Adrenal gland (tissue), 9 donors: ENCODE measurements at regions not wholly inside any gene's neighbourhood (a gene's known extent, or its start where the extent isn't known, plus 50 kb on each side); places are given as distances from the start of the nearest gene placed in this dataset.

ENCODE experiments used
- DNase-seq, 7 donors: peaks; one replicate each; pipeline ENCODE4 v3.0.0-alpha.2; 2019 to 2020
- H3K27ac ChIP-seq, 5 donors: fragments of 200-600 bp; sonication (generic) in 4 of 5; 1 replicate in 3 of 5; 2 replicates in 2 of 5; pipeline versions ENCODE4 v1.5.1 to v1.8.0; 2016 to 2020; ENCODE audit warnings: mild to moderate bottlenecking in 1 of 5
- H3K27me3 ChIP-seq: fragments of 200-600 bp; 2 replicates; pipeline ENCODE4 v1.8.0; 2021
- H3K36me3 ChIP-seq, 2 donors: fragments of 200-600 bp; replicated peaks in 1 of 2; 1 replicate in 1 of 2; 2 replicates in 1 of 2; pipeline versions ENCODE4 v1.5.1 to v1.8.0; 2018 to 2022
- H3K4me1 ChIP-seq, 2 donors: fragments of 200-600 bp; replicated peaks in 1 of 2; 1 replicate in 1 of 2; 2 replicates in 1 of 2; pipeline versions ENCODE4 v1.5.1 to v1.8.0; 2018 to 2021
- H3K4me3 ChIP-seq, 4 donors: fragments of 200-600 bp; sonication (generic) in 3 of 4; one replicate each; pipeline ENCODE4 v1.5.1; 2016 to 2018
- H3K9me3 ChIP-seq, 3 donors: fragments of 200-600 bp; sonication (generic) in 1 of 3; replicated peaks in 1 of 3; 1 replicate in 2 of 3; 2 replicates in 1 of 3; pipeline versions ENCODE4 v1.5.1 to v1.8.0; 2016 to 2021
- POLR2A ChIP-seq, 2 donors: fragments of 450-650 bp; IDR thresholded peaks; one replicate each; pipeline ENCODE4 v1.6.1; 2017; ENCODE audit warnings: antibody characterized with exemption in 2 of 2, mild to moderate bottlenecking in 2 of 2, moderate library complexity in 1 of 2
- WGBS, 4 donors: extraction: QIAGEN DNeasy Blood & Tissue Kit in 2 of 4; methylation state at CpG; one replicate each; pipeline versions ENCODE4 v1.1.5 to v1.1.7; 2013 to 2017; 5-methylcytosine and 5-hydroxymethylcytosine counted together
- intact Hi-C, 2 donors: fragments of 100-400 bp; cut with DNase I; formaldehyde crosslinking; loops; one replicate each; pipeline versions ENCODE4 v1.14.1 to v1.15.0; 2022 to 2023
- TF ChIP-seq, protein P1 (sequence below), 6 experiments: fragments of 450-650 bp in 4 of 6; fragments of 200-600 bp in 2 of 6; sonication (generic) in 1 of 6; IDR thresholded peaks; 1 replicate in 5 of 6; 2 replicates in 1 of 6; pipeline versions ENCODE4 v1.5.1 to v1.8.0; 2016 to 2021; ENCODE audit warnings: antibody characterized with exemption in 6 of 6, mild to moderate bottlenecking in 2 of 6, moderate library complexity in 1 of 6
- donor health status: healthy with polysubstance abuse.
- donor health status: Bipolar disorder and iron deficiency.
- donor health status: DM: yes; HTN: yes; CAD: no.
- donor health status: DM: no; HTN: no; CAD: no.
- donor health status: DM: no; HTN: no; CAD: no.

DNA sequence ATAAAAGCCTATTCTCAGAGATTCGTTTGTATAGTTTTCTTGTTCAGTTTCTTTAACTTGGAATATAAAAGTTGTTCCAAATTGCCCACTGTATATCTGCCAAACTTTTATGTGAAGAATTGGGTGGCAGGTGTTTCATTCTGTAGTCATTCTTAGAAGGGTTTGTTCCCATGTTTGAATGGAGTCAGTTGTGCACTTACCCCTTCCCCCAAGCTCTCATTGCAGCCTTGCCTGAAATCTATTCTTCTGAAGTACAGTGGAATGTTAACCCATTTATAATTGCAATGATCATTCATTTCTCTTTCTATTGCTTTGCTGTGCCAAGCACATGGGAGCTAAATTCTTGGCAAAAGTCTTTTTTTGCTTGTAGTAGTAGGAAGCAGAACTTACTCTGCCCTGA, 375.3 kb upstream of the C1orf87 start:
- WGBS, 4 donors, result 42 to 67% (median 54%) methylated on average over 1 of the region's 1 CpG
- intact Hi-C loops, result no loop called here

GRCh38 chr1:60444680-60445079, 371.1 kb upstream of the C1orf87 start:
- Histone ChIP-seq H3K4me1 (no peaks in the 10 kb centered on the region), H3K36me3 (no peaks in the 10 kb centered on the region), H3K9me3 (no peaks in the 10 kb centered on the region), H3K27ac (no peak overlapping the region), H3K27me3 (no peaks in the 10 kb centered on the region), H3K4me3 (no peak overlapping the region)
- TF ChIP-seq, protein P1, sequence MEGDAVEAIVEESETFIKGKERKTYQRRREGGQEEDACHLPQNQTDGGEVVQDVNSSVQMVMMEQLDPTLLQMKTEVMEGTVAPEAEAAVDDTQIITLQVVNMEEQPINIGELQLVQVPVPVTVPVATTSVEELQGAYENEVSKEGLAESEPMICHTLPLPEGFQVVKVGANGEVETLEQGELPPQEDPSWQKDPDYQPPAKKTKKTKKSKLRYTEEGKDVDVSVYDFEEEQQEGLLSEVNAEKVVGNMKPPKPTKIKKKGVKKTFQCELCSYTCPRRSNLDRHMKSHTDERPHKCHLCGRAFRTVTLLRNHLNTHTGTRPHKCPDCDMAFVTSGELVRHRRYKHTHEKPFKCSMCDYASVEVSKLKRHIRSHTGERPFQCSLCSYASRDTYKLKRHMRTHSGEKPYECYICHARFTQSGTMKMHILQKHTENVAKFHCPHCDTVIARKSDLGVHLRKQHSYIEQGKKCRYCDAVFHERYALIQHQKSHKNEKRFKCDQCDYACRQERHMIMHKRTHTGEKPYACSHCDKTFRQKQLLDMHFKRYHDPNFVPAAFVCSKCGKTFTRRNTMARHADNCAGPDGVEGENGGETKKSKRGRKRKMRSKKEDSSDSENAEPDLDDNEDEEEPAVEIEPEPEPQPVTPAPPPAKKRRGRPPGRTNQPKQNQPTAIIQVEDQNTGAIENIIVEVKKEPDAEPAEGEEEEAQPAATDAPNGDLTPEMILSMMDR (IDR thresholded peaks at IDR 0.05), result no peak
- no peak for TF ChIP-seq POLR2A (IDR thresholded peaks at IDR 0.05)
- 61 to 79% (median 64%) methylated on average over 1 of the region's 1 CpG for WGBS, 4 donors
- DNase-seq, result no peak
- intact Hi-C loops, result no loop called here

More for the DNA sequence above, 375.3 kb upstream of the C1orf87 start:
- Histone ChIP-seq H3K4me3 (no peak overlapping the region), H3K27me3 (no peaks in the 10 kb centered on the region), H3K9me3 (no peaks in the 10 kb centered on the region), H3K36me3 (no peaks in the 10 kb centered on the region), H3K27ac (no peak overlapping the region), H3K4me1 (no peaks in the 10 kb centered on the region)
- TF ChIP-seq, protein P1 (IDR thresholded peaks at IDR 0.05), result no peak
- no peak for TF ChIP-seq POLR2A (IDR thresholded peaks at IDR 0.05)
- no peak for DNase-seq

DNA sequence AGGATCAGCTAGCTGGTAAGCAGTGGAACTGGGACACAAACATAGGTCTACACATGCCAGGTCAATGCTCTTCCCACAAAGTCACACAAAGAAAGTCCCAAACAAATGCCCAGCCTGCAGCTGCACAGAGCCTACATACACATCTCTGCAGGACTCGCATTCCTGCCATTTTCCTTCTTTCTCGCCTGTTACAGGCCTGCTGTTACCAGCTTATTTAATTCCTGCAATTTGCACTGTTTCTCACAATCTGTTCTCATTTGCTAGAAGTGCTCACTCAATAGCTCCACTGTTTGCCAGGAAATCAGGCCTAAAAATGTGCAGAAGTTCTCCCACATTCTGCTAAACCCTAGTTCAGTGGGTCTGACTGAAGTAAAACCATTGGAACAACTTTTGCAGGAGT, 362.6 kb upstream of the C1orf87 start:
- no peak for TF ChIP-seq POLR2A (IDR thresholded peaks at IDR 0.05)
- TF ChIP-seq, protein P1 (IDR thresholded peaks at IDR 0.05), result no peak
- no peaks in the 10 kb centered on the region for H3K4me1 ChIP-seq
- H3K27me3 ChIP-seq, result no peaks in the 10 kb centered on the region
- no peaks in the 10 kb centered on the region for H3K36me3 ChIP-seq
- no peak overlapping the region for H3K4me3 ChIP-seq
- H3K9me3 ChIP-seq, result no peaks in the 10 kb centered on the region
- no peak overlapping the region for H3K27ac ChIP-seq
- no peak for DNase-seq
- WGBS, 4 donors, result 74 to 88% (median 83%) methylated on average over 2 of the region's 2 CpGs
- intact Hi-C loops, result no loop called here

DNA sequence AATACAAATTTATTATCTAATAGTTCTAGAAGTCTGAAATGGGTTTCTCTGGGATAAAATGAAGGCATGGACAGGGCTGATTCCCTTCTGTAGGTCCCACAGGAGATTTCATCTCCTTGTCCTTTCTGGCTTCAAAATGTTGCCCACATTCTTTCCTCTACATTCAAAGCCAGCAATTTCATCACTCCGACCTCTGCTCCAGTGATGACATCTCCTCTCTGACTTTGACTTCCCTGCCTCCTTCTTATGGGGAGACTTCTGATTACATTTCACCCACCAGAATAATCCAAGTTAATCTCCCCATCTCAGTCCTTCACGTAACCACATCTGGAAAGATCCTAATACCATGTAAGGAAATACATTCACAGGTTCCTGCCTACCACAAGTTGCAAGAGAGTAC, 358.0 kb upstream of the C1orf87 start:
- Histone ChIP-seq H3K4me3 (no peak overlapping the region), H3K9me3 (no peaks in the 10 kb centered on the region), H3K36me3 (no peaks in the 10 kb centered on the region), H3K27ac (no peak overlapping the region), H3K4me1 (no peaks in the 10 kb centered on the region), H3K27me3 (no peaks in the 10 kb centered on the region)
- intact Hi-C loops, result no loop called here
- no peak for TF ChIP-seq POLR2A (IDR thresholded peaks at IDR 0.05)
- TF ChIP-seq, protein P1 (IDR thresholded peaks at IDR 0.05), result no peak
- no peak for DNase-seq
- 87 to 94% (median 90%) methylated on average over 2 of the region's 2 CpGs for WGBS, 4 donors
